ENCODE measurements at regions not wholly inside any gene's neighbourhood (a gene's known extent, or its start where the extent isn't known, plus 50 kb on each side); places are given as distances from the start of the nearest gene placed in this dataset.

- Histone ChIP-seq H3K4me3 (ENCODE audit: low read depth, low read length) (no peak overlapping the region), H3K9me3 (ENCODE audit: severe bottlenecking) (no peaks in the 10 kb centered on the region), H3K36me3 (no peaks in the 10 kb centered on the region), H3K27me3 (ENCODE audit: insufficient read depth, low read depth, severe bottlenecking) (no peaks in the 10 kb centered on the region), H3K27ac (no peak overlapping the region)
- no peak for DNase-seq
- no peak for TF ChIP-seq CTCF (IDR thresholded peaks at IDR 0.05; ENCODE audit: low read depth, low read length)
Measured at GRCh38 chr12:84793558-84794367, 118.8 kb downstream of the SLC6A15 start.

DNA sequence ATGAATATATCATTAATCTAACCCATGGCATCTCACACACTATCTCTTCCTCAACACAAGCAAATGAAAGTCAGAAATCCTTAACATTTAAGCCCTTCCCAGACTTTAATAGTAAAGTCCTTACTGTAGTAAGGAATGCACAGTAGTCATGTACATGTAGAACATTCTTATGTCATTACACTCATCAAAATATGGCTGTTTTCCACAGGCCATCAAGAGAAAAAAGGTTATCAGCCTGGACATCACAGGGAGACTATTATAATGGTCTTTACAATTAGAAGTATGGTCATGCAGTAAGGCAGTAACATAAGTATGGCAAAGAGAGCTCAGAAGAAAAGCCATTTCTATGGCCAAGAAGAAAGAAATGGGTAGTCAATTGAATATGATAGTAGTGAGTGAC, 121.2 kb downstream of the SLC6A15 start:
- Histone ChIP-seq H3K27me3 (ENCODE audit: insufficient read depth, low read depth, severe bottlenecking) (no peaks in the 10 kb centered on the region), H3K36me3 (no peaks in the 10 kb centered on the region), H3K4me3 (ENCODE audit: low read depth, low read length) (no peak overlapping the region), H3K27ac (no peak overlapping the region), H3K9me3 (ENCODE audit: severe bottlenecking) (no peaks in the 10 kb centered on the region)
- no peak for TF ChIP-seq CTCF (IDR thresholded peaks at IDR 0.05; ENCODE audit: low read depth, low read length)
- no peak for DNase-seq

DNA sequence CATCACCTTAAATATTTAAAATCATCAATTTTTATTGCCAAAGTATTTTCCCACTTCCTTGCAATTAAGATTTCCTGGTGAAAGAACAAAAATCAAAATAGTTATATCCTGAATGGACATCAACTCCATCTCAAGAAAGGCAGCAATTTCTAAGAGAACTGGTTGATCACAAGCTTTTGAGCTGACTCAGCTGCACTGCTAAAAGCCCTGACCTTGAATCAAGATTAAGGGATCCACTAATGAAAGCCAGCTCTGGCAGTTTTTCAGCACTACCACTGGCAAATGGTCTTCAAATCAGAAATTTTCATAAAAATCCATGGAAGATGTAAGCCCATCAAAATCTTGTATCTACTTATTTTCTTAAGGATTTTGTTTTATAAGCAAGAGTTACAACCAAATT, 123.4 kb downstream of the SLC6A15 start:
- DNase-seq, result no peak
- TF ChIP-seq CTCF (IDR thresholded peaks at IDR 0.05; ENCODE audit: low read depth, low read length), result no peak
- Histone ChIP-seq H3K36me3 (no peaks in the 10 kb centered on the region), H3K4me3 (ENCODE audit: low read depth, low read length) (no peak overlapping the region), H3K9me3 (ENCODE audit: severe bottlenecking) (no peaks in the 10 kb centered on the region), H3K27ac (no peak overlapping the region), H3K27me3 (ENCODE audit: insufficient read depth, low read depth, severe bottlenecking) (no peaks in the 10 kb centered on the region)

DNA sequence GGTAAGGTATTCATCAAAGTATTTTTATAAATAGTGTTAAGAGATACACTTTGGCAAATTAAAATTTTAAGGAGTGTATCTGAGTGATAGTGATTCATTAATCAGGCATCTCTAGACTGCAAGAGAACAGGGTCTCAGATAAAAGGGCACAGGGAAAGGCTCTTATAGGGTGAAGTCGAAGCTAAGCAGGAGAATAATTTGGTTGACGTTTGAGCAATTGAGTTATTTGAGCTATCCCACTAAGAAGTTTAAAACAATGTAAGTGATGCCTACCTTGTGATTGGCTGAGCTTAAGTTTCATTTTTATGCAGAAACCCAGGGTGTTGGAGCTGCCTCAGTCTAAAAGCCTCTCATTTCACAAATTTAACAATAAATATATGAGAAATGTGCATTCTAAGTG, 125.3 kb downstream of the SLC6A15 start:
- no peak overlapping the region for H3K4me3 ChIP-seq (ENCODE audit: low read depth, low read length)
- H3K9me3 ChIP-seq (ENCODE audit: severe bottlenecking), result no peaks in the 10 kb centered on the region
- TF ChIP-seq CTCF (IDR thresholded peaks at IDR 0.05; ENCODE audit: low read depth, low read length), result no peak
- no peak for DNase-seq
- H3K27ac ChIP-seq, result no peak overlapping the region
- H3K27me3 ChIP-seq (ENCODE audit: insufficient read depth, low read depth, severe bottlenecking), result no peaks in the 10 kb centered on the region
- no peaks in the 10 kb centered on the region for H3K36me3 ChIP-seq

DNA sequence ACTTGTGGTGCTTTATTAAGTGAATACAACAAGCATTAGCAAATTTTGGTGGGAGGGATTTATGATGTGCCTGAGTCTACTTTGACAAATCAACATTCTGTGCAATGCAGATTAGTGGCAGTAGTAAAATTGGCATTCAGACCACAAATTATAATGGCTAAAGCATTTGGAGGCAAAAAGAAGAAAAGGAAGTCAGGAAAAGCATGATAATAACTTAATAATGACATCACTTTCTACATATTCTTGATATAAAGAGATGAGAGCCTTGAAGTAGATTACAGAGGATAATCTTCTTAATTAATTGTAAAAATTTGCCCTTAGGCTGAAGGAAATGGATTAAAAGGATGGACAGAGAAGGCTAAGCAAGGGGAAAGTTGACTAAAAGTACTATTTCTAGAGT, 126.0 kb downstream of the SLC6A15 start:
- Histone ChIP-seq H3K27ac (no peak overlapping the region), H3K4me3 (ENCODE audit: low read depth, low read length) (no peak overlapping the region), H3K27me3 (ENCODE audit: insufficient read depth, low read depth, severe bottlenecking) (no peaks in the 10 kb centered on the region), H3K9me3 (ENCODE audit: severe bottlenecking) (no peaks in the 10 kb centered on the region), H3K36me3 (no peaks in the 10 kb centered on the region)
- no peak for DNase-seq
- no peak for TF ChIP-seq CTCF (IDR thresholded peaks at IDR 0.05; ENCODE audit: low read depth, low read length)

- no peak for TF ChIP-seq CTCF (IDR thresholded peaks at IDR 0.05; ENCODE audit: low read depth, low read length)
- Histone ChIP-seq H3K4me3 (ENCODE audit: low read depth, low read length) (no peak overlapping the region), H3K27ac (no peak overlapping the region)
Measured at GRCh38 chr12:84785951-84786350, 126.6 kb downstream of the SLC6A15 start.

More at GRCh38 chr12:84785951-84786350, 126.6 kb downstream of the SLC6A15 start:
- H3K36me3 ChIP-seq, result no peaks in the 10 kb centered on the region
- no peak for DNase-seq
- H3K9me3 ChIP-seq (ENCODE audit: severe bottlenecking), result no peaks in the 10 kb centered on the region
- no peaks in the 10 kb centered on the region for H3K27me3 ChIP-seq (ENCODE audit: insufficient read depth, low read depth, severe bottlenecking)

All from WERI-Rb-1 (cell line).